Psoas muscle (tissue), 7 donors: ENCODE measurements at regions not wholly inside any gene's neighbourhood (a gene's known extent, or its start where the extent isn't known, plus 50 kb on each side); places are given as distances from the start of the nearest gene placed in this dataset.

Experiments
- ATAC-seq, 4 donors: fragments of 200-7000 bp; cut with Tn5 transposase; one replicate each; pipeline ENCODE4 v1.9.1; 2020; ENCODE audit warnings: moderate library complexity in 3 of 4, mild to moderate bottlenecking in 2 of 4
- DNase-seq, 2 donors: peaks; one replicate each; pipeline ENCODE4 v3.0.0-alpha.2; 2020
- H3K27ac ChIP-seq: fragments of 200-600 bp; one replicate; pipeline ENCODE4 v1.8.0; 2022
- H3K27me3 ChIP-seq, 3 donors: fragments of 200-600 bp in 1 of 3; one replicate each; pipeline versions ENCODE4 v1.6.1 to v1.8.0; 2013 to 2022; ENCODE audit warnings: low read length in 2 of 3, mild to moderate bottlenecking in 2 of 3, moderate library complexity in 1 of 3; ENCODE audit not compliant: insufficient read depth in 3 of 3
- H3K36me3 ChIP-seq, 2 donors: fragments of 200-600 bp in 1 of 2; one replicate each; pipeline versions ENCODE4 v1.6.1 to v1.8.0; 2013 to 2022; ENCODE audit warnings: low read depth in 1 of 2, mild to moderate bottlenecking in 1 of 2, moderate library complexity in 1 of 2; ENCODE audit not compliant: insufficient read depth in 1 of 2
- H3K4me1 ChIP-seq: fragments of 200-600 bp; one replicate; pipeline ENCODE4 v1.8.0; 2022
- H3K4me3 ChIP-seq: fragments of 200-600 bp; one replicate; pipeline ENCODE4 v1.8.0; 2022; ENCODE audit warnings: mild to moderate bottlenecking
- H3K9me3 ChIP-seq: fragments of 200-600 bp; one replicate; pipeline ENCODE4 v1.8.0; 2022
- WGBS, 3 donors: extraction: QIAGEN DNeasy Blood & Tissue Kit; methylation state at CpG; one replicate each; pipeline versions ENCODE4 v1.1.6 to v1.1.7; 2013; 5-methylcytosine and 5-hydroxymethylcytosine counted together
- intact Hi-C, 2 donors: fragments of 100-400 bp; cut with DNase I; formaldehyde crosslinking; loops; one replicate each; pipeline versions ENCODE4 v1.11.0 to v1.14.2; 2022
- TF ChIP-seq, protein P1 (sequence below): fragments of 200-600 bp; IDR thresholded peaks from one replicate; pipeline ENCODE4 v1.8.0; 2022; ENCODE audit warnings: antibody characterized with exemption
- donor health status: healthy with polysubstance abuse.
- donor health status: DM: no; HTN: no; CAD: no; lungs with moderate emphysema.
- donor health status: Bipolar disorder and iron deficiency.
- donor health status: healthy.
- donor health status: DM: yes; HTN: yes; CAD: no.
- donor health status: DM: no; HTN: no; CAD: no.
- donor health status: DM: yes; HTN: yes; CAD: no.

DNA sequence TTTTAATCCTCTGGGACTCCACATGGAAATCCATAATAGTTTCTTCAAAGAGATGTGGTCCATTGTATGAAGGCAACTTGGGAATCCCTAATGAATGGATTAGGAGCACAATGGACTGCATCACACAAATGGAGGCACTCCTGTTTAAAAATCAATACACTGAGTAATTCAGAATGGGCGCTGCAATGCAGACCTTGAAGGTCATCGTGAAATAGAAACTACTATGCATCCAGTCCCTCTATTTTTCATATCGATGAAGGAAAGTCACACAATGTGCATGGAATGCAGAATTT, 98.8 kb upstream of the EGFL6 start:
- Histone ChIP-seq H3K27me3 (no peaks in the 10 kb centered on the region), H3K36me3 (no peaks in the 10 kb centered on the region), H3K27ac (no peak overlapping the region), H3K4me1 (no peaks in the 10 kb centered on the region), H3K9me3 (no peaks in the 10 kb centered on the region), H3K4me3 (no peak overlapping the region)
- TF ChIP-seq, protein P1, sequence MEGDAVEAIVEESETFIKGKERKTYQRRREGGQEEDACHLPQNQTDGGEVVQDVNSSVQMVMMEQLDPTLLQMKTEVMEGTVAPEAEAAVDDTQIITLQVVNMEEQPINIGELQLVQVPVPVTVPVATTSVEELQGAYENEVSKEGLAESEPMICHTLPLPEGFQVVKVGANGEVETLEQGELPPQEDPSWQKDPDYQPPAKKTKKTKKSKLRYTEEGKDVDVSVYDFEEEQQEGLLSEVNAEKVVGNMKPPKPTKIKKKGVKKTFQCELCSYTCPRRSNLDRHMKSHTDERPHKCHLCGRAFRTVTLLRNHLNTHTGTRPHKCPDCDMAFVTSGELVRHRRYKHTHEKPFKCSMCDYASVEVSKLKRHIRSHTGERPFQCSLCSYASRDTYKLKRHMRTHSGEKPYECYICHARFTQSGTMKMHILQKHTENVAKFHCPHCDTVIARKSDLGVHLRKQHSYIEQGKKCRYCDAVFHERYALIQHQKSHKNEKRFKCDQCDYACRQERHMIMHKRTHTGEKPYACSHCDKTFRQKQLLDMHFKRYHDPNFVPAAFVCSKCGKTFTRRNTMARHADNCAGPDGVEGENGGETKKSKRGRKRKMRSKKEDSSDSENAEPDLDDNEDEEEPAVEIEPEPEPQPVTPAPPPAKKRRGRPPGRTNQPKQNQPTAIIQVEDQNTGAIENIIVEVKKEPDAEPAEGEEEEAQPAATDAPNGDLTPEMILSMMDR, result no peak
- WGBS, 3 donors, result 80 to 97% (median 92%) methylated on average over 3 of the region's 3 CpGs
- intact Hi-C loops, result loop anchor here in 1 of 2 donors (10.0 kb wide), 1 partner anchor 426 kb away; the partner anchor contains the start of gene FAM9C
- DNase-seq (no peak), ATAC-seq (no peak)

DNA sequence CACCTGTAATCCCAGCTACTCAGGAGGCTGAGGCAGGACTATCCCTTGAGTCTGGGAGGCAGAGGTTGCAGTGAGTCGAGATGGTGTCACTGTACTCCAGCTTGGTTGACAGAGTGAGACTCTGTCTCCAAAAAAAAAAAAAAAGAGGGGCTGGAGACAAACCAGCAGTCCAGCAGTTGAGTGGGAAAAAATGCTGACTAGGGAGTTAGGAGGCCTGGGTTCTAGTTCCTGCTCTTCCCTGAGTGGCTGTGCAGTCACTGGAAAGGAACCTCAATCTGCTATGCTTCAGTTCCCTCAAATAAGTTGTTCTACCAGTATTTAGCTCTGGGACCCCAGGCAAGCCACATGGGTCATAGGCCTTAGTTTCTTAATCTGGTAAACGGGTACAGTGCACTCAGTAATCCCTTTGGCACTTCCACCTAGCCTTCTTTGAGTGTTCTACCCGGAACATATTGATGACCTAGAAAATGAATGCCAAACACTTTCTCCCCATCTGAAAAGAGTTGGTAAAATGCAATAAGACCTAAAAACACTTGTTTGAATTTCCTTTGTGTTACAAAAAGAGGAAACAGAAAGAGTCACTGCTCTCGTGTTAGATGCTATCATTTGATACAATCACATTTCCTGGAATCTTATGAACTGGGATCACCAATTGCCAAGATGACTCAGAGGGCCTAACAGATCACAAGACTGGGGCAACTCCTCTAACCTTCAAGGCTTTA, 99.3 kb upstream of the EGFL6 start:
- ATAC-seq, result no peak
- H3K36me3 ChIP-seq, result no peaks in the 10 kb centered on the region
- no peaks in the 10 kb centered on the region for H3K9me3 ChIP-seq
- no peak overlapping the region for H3K27ac ChIP-seq
- TF ChIP-seq, protein P1, result no peak
- no peaks in the 10 kb centered on the region for H3K4me1 ChIP-seq
- intact Hi-C loops, result loop anchor here in 1 of 2 donors (10.0 kb wide), 1 partner anchor 425 kb away; the partner anchor contains the start of gene FAM9C
- 55 to 81% (median 56%) methylated on average over 4 of the region's 4 CpGs for WGBS, 3 donors
- H3K27me3 ChIP-seq, result no peaks in the 10 kb centered on the region
- DNase-seq, result no peak
- H3K4me3 ChIP-seq, result no peak overlapping the region

DNA sequence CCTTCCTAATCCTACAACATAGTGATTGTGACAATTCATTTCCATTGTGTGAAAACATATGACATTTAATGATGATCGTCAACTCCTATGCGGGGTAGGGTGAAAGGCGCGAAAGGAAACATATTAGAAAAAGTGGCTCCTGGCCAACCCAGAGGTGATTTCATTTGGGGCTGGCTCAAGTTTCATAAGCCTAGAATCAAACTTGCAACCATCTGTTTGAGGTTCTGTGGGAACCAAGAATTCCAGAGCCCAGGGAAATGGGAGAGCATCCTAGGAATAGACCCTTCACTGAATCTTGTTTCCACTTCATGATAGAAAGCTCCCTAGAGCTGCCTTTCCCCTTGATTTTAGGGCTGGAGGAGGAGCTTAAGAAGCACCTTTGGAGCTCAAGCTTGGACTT, 101.3 kb upstream of the EGFL6 start:
- no peaks in the 10 kb centered on the region for H3K27me3 ChIP-seq
- TF ChIP-seq, protein P1, result no peak
- H3K4me3 ChIP-seq, result no peak overlapping the region
- ATAC-seq (no peak), DNase-seq (no peak)
- H3K9me3 ChIP-seq, result no peaks in the 10 kb centered on the region
- intact Hi-C loops, result no loop called here
- H3K27ac ChIP-seq, result no peak overlapping the region
- no peaks in the 10 kb centered on the region for H3K36me3 ChIP-seq
- no peaks in the 10 kb centered on the region for H3K4me1 ChIP-seq
- WGBS, 3 donors, result 95 to 99% (median 96%) methylated on average over 4 of the region's 4 CpGs

DNA sequence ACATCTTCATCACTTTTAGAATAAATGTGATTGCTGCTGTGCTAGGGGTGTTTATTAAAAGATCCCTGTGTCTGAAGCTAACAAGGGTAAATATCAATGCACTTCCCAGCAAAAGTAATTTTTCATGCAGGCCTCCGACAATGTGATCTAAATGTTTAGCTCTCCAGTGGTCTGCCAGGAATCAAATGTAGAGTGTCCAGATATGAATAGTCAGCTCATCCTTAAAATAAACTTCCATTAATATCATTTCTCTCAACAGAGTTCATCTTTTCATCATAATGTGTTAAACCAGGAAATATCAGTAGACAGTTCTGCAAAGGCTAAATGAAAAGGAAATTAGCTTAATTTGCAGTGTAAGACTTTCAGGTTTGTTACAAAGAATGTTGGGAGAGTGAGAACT, 102.2 kb upstream of the EGFL6 start:
- no peak overlapping the region for H3K27ac ChIP-seq
- TF ChIP-seq, protein P1, result no peak
- WGBS, 3 donors, result 47 to 73% (median 48%) methylated on average over 1 of the region's 1 CpG

More for the DNA sequence above, 102.2 kb upstream of the EGFL6 start:
- intact Hi-C loops, result no loop called here
- H3K4me3 ChIP-seq, result no peak overlapping the region
- ATAC-seq (no peak), DNase-seq (no peak)
- H3K9me3 ChIP-seq, result no peaks in the 10 kb centered on the region
- H3K4me1 ChIP-seq, result no peaks in the 10 kb centered on the region
- H3K27me3 ChIP-seq, result no peaks in the 10 kb centered on the region
- no peaks in the 10 kb centered on the region for H3K36me3 ChIP-seq
